Inferior parietal cortex (tissue), 1 donor: ENCODE measurements at regions not wholly inside any gene's neighbourhood (a gene's known extent, or its start where the extent isn't known, plus 50 kb on each side); places are given as distances from the start of the nearest gene placed in this dataset.

Experiments used
- DNase-seq: peaks from one replicate; pipeline ENCODE4 v3.0.0-alpha.2; 2016; ENCODE audit errors: extremely low spot score

GRCh38 chr11:105553025-105553424, 56.8 kb upstream of the GRIA4 start:
- no peak for DNase-seq

DNA sequence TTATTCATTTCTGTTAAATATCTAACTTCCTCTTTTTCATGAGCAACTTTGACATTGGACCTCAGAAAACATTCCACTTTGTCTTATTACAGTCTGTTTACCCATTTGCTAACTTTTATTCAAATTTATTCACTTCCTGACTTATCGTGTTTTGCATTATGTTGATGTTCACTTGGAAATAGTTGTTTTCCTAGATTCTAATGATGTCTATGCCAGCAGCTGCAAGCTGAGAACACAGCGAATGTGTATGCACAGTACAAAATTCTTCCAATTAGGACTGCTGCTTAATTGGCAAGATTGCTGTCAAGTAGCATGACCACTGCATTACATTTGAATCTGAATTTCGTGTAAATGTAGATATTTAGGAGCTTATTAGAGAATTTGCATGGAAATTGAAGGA, 61.5 kb upstream of the GRIA4 start:
- DNase-seq: no peak

- no peak for DNase-seq
Observed at GRCh38 chr11:105538588-105538987, 71.3 kb upstream of the GRIA4 start.

DNA sequence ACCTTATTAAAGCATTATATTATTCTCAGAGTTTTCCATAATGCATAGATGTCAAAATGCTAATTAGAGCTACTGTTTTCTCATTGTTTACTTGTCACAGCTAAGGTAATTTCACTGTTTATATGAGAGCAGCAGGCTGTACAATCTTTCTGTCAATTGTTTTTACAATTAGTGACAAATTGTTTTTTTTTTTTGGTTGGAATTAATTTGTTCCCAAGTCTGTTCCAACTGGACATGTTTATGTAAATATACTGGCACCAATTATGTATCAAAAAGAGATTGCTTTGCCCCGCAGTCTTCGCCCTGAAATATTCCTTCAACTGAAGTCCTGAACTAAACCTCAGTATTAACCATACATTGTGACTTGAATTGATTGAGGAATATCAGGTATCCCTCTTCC, 72.3 kb upstream of the GRIA4 start:
- DNase-seq: no peak

- DNase-seq: peak; percentile 25
Observed at GRCh38 chr11:105524286-105524685, 85.6 kb upstream of the GRIA4 start.

- no peak for DNase-seq
Observed at GRCh38 chr11:105520706-105521345, 89.0 kb upstream of the GRIA4 start.

- no peak for DNase-seq
Observed at GRCh38 chr11:105507496-105508254, 102.2 kb upstream of the GRIA4 start.

DNA sequence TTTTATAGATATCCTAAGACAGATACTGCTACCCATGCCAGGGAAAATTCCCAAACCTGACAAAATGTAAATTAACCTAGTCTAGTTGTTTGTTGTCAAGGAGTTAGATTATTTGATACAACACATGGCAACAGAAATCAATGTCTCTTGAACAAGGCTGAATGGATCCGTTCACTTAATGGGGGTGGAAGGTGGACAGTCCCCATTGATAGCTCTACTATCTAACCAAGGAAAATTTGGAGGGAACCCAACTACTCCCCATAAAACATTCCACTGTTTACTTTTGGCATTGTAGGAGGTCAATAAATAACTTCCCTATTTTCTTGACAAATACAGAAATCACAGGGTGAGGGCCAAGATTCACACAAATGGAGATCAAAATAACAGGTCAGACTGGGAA, 117.9 kb upstream of the GRIA4 start:
- DNase-seq: no peak

DNA sequence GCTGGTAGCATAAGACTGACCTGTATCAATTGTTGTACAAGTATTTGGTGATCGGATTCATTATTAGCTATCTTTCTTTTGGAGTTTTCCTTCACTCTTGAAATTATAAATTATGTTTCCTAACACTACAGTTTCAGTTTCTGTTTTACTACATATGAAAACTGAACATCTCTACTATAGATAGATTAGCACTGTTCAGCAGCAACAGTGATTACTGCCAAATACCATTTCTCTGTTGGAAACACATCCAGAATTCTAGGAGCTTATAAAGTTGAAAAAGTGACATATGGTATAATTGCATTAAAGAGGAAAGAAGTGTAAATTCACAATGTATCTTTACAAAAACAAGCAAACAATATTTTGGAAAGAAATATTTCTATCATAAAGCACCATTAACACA, 118.5 kb upstream of the GRIA4 start:
- DNase-seq: no peak

GRCh38 chr11:105490333-105490732, 119.5 kb upstream of the GRIA4 start:
- no peak for DNase-seq

DNA sequence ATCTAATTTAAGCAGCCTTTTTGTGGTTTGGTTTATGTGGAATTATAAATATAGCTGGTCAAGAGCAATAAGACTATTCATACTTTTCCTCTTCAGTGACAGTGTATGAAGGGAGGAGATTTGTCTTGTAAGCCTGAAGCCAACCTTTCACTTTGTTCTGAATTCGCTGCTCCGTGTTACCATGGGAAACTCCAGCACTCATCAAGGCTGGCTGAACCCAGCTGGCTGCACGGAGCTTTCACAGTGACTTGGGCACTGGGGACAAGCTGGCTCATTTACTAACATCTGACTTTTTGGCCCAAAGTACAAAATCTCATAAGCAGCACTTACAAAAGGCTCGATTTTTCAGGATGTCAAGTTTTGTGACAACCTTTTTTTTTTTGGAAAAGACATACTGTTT, 120.4 kb upstream of the GRIA4 start:
- no peak for DNase-seq

- DNase-seq: no peak
Observed at GRCh38 chr11:105486929-105487328, 122.9 kb upstream of the GRIA4 start.

DNA sequence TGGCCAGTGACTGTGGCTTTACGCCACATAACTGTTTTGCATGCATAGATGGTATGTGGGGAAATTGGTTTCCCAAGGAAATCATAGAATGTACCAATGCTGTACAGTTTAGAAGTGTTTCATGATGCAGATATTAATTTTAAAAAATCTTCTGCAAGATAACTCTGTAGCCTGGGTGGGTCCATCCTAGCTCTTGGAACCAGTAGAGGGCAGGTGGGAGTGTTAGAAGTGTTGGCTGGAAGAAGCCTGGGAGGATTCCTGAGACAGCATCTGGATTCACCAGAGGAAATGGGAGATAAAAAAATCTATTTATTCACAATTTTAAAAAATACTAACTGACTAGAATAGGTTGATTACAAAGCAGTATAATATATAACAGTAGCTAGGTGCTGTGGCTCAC, 139.9 kb upstream of the GRIA4 start:
- no peak for DNase-seq

- DNase-seq: no peak
Observed at GRCh38 chr11:105468154-105468553, 141.7 kb upstream of the GRIA4 start.

DNA sequence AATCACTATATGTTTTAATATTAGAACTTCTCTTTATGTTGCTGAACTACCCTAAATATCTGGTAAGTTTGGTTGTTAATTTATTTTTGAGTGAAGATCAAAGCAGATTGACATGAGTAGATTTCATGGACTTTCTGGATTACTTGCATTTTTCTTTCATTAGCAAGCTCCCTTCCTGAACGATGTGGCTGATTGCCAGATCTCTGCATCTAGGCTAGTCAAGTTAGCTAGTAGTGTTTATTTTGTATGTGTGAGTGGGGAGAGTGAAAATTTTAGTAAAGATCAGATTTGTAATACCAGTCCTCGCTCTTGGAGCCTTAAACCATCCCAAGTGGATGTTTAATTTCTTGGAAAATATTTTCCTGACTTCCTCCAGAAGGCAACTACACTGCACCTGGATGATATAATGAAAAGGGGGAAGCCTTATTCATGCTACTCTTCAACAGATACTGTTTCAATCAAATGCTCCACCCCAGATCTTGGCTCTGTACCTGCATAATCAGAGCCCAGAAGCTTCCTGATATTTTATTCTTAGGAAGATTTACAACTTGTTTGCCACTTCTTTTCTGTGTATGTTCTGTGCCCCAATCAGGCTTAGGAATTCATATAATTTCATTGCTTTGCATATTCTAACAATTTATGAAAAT, 143.2 kb upstream of the GRIA4 start:
- DNase-seq: no peak

- DNase-seq: no peak
Observed at GRCh38 chr11:105458071-105458470, 151.8 kb upstream of the GRIA4 start.

- DNase-seq: no peak
Observed at GRCh38 chr11:105456950-105457349, 152.9 kb upstream of the GRIA4 start.

- DNase-seq: no peak
Observed at GRCh38 chr11:105449100-105449734, 160.7 kb upstream of the GRIA4 start.

GRCh38 chr11:105448703-105449079, 161.2 kb upstream of the GRIA4 start:
- no peak for DNase-seq

- no peak for DNase-seq
Observed at GRCh38 chr11:105447936-105448702, 161.8 kb upstream of the GRIA4 start.

DNA sequence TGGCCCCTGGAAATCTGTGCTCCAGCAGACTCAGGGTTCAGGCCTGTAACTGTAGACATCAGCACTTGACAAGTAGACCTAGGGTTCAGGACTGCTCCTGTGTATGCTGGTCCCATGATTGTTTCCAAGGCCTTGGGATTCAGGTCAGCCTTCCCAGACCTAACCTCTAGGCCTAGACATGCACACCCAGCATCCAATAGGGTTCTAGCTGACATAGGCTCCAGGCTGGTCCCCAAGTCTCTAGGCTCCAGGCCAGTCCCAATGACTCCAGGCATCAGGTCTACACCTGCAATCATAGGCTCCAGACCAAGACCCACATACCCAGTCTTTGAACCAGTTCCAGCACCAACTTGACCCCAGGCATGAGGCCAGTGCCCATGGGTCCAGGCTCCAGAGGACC, 166.2 kb upstream of the GRIA4 start:
- DNase-seq: no peak
